Mucosa of descending colon (tissue), 3 donors: ENCODE measurements at regions not wholly inside any gene's neighbourhood (a gene's known extent, or its start where the extent isn't known, plus 50 kb on each side); places are given as distances from the start of the nearest gene placed in this dataset.
"Not testable (repeated sequence)": the region's sequence is repeated elsewhere in the genome, so short reads cannot be mapped to it uniquely, and the experiment has no call there.

ENCODE experiments used
- ATAC-seq: fragments of 200-7000 bp; cut with Tn5 transposase; one replicate; pipeline ENCODE4 v1.9.1; 2020; ENCODE audit warnings: mild to moderate bottlenecking, moderate library complexity
- DNase-seq, 3 donors: peaks; one replicate each; pipeline ENCODE4 v3.0.0-alpha.2; 2020
- H3K36me3 ChIP-seq: fragments of 200-600 bp; one replicate; pipeline ENCODE4 v1.8.0; 2021; ENCODE audit warnings: low read depth, mild to moderate bottlenecking
- H3K4me1 ChIP-seq: fragments of 200-600 bp; one replicate; pipeline ENCODE4 v1.8.0; 2021; ENCODE audit warnings: low read depth, mild to moderate bottlenecking
- H3K4me3 ChIP-seq: fragments of 200-600 bp; one replicate; pipeline ENCODE4 v1.8.0; 2021; ENCODE audit warnings: mild to moderate bottlenecking
- H3K9me3 ChIP-seq: fragments of 200-600 bp; one replicate; pipeline ENCODE4 v1.8.0; 2021; ENCODE audit warnings: mild to moderate bottlenecking
- intact Hi-C, 2 donors: fragments of 100-400 bp; cut with DNase I in 1 of 2; cut with micrococcal nuclease in 1 of 2; formaldehyde crosslinking; loops; one replicate each; pipeline versions ENCODE4 v1.11.0 to v1.11.1; 2022; cut with DNase I, micrococcal nuclease
- TF ChIP-seq, protein P1 (sequence below): fragments of 200-600 bp; IDR thresholded peaks from one replicate; pipeline ENCODE4 v1.8.0; 2022; ENCODE audit warnings: antibody characterized with exemption, mild to moderate bottlenecking
- donor health status: DM: no; HTN: no; CAD: no; lungs with moderate emphysema.
- donor health status: DM: no; HTN: no; CAD: no.
- donor health status: DM: no; HTN: yes; CAD: no.

DNA sequence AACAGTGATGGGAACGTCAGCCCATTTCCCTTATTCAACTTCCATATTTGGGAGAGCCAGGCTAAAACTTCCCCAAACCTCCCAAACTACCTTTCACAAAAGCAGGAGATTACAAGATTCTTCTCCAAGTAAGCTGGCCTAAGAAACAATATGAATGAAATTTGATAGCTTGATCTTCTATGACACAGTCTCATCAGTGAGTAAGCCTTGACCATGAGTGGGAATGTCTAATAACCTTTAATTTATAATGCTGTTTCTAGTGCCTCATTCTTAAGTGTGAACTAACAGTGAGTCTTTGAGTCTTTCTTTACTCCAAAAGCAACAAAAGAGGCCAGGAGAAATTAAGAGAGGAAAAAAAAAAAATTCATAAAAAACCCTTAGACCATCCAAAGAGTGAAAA lies 1379.9 kb downstream of the EFNA5 start:
- H3K36me3 ChIP-seq = no peaks in the 10 kb centered on the region
- H3K4me1 ChIP-seq = no peaks in the 10 kb centered on the region
- no peak overlapping the region for H3K4me3 ChIP-seq
- DNase-seq (no peak), ATAC-seq (no peak)
- no peaks in the 10 kb centered on the region for H3K9me3 ChIP-seq
- intact Hi-C loops = no loop called here
- TF ChIP-seq, protein P1, sequence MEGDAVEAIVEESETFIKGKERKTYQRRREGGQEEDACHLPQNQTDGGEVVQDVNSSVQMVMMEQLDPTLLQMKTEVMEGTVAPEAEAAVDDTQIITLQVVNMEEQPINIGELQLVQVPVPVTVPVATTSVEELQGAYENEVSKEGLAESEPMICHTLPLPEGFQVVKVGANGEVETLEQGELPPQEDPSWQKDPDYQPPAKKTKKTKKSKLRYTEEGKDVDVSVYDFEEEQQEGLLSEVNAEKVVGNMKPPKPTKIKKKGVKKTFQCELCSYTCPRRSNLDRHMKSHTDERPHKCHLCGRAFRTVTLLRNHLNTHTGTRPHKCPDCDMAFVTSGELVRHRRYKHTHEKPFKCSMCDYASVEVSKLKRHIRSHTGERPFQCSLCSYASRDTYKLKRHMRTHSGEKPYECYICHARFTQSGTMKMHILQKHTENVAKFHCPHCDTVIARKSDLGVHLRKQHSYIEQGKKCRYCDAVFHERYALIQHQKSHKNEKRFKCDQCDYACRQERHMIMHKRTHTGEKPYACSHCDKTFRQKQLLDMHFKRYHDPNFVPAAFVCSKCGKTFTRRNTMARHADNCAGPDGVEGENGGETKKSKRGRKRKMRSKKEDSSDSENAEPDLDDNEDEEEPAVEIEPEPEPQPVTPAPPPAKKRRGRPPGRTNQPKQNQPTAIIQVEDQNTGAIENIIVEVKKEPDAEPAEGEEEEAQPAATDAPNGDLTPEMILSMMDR = no peak

DNA sequence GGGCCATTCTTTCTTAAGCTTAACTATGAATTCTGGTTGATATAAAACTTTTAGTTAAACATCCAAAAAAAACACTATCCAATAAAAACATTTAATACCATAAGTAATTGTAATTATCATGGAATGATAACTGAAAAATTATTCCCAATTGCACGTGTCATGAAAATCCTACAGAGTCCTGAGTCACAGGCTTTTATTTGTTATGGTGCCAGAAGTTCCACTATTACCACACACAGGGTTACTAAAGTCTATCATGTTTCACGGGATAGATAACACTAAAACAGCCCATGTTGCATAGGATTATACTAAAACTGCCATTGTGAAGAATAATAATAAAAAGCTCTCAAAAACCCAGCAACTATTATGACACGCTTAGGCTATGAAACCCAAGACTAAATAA lies 1381.8 kb downstream of the EFNA5 start:
- intact Hi-C loops = no loop called here
- DNase-seq (no peak), ATAC-seq (no peak)
- TF ChIP-seq, protein P1 = no peak
- Histone ChIP-seq H3K4me3 (no peak overlapping the region), H3K9me3 (no peaks in the 10 kb centered on the region), H3K4me1 (no peaks in the 10 kb centered on the region), H3K36me3 (no peaks in the 10 kb centered on the region)

DNA sequence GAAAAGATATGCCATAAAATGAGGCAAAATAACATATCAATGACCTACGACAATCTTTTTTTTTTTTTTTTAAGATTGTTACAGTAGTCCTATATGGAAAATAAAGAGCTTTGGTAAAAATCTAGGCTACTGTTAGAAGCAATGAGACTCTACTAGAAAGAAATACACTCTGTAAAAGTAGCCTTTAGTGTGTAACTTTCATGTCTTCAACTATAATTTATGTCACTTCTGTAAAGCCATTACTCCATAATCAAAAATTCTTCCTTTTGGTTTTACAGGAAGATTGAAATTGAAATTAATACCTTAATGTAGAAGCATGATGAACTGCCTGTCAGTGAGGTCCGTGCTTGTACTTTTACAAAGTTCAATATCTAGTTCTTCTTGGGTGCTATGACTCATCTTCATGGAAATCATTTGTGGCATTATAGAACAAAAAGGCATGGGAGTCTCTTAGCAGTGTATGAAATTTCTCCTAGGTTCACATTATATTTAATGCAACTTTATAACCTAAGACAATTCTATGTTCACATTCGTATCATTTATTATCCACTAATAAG lies 1393.1 kb downstream of the EFNA5 start:
- TF ChIP-seq, protein P1 = no peak
- no peak overlapping the region for H3K4me3 ChIP-seq
- H3K4me1 ChIP-seq = no peaks in the 10 kb centered on the region
- DNase-seq (no peak), ATAC-seq (no peak)
- intact Hi-C loops = no loop called here
- H3K36me3 ChIP-seq = no peaks in the 10 kb centered on the region
- H3K9me3 ChIP-seq = peaks cover 6% of the 10 kb centered on the region

DNA sequence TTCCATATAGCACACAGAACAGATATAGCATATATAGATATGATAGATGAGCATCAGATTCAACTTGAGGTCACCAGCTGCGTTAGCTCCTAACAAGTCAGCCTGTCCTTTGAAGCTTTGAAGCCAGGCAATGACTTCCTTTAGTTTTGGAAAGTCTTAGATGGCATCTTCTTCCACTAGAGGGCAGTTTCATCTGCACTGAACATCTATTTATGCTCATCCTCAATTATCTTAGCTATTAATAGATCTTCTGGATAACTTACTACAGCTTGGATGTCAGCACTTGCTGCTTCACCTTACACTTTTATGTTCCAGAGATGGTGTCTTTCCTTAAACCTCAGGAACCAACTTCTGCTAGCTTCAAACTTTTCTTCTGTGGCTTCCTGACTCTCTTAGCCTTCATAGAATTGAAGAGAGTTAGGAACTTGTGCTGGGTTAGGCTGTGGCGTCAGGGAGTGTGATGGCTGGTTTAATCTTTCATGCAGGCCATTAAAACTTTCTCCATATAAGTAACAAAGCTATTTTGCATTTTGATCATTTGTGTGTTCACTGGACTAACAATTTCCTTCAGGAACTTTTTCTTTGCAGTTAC lies 1401.4 kb downstream of the EFNA5 start:
- Histone ChIP-seq H3K9me3 (peaks cover 6% of the 10 kb centered on the region), H3K36me3 (no peaks in the 10 kb centered on the region), H3K4me1 (no peaks in the 10 kb centered on the region), H3K4me3 (no peak overlapping the region)
- ATAC-seq (no peak), DNase-seq (no peak)
- intact Hi-C loops = no loop called here
- TF ChIP-seq, protein P1 = no peak

DNA sequence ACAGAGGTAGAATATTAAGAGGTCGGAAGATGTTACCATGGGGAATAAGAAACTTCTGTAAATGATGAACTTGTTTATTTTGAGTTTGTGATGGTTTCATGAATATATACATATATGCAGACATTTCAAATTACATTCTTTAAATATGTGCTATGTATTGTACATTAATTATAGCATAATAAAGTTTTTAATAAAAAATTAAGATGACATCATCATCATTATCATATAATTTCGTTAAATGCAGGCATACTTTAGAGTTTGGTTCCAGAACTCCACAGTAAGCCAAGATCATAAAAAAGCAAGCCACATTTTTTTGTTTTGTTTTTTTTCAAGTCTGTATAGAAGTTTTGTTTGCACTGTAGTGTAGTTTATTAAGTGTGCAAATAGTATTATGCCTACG lies 1403.5 kb downstream of the EFNA5 start:
- intact Hi-C loops = no loop called here
- ATAC-seq (no peak), DNase-seq (no peak)
- Histone ChIP-seq H3K36me3 (no peaks in the 10 kb centered on the region), H3K4me3 (no peak overlapping the region), H3K9me3 (no peaks in the 10 kb centered on the region), H3K4me1 (no peaks in the 10 kb centered on the region)
- TF ChIP-seq, protein P1 = no peak

DNA sequence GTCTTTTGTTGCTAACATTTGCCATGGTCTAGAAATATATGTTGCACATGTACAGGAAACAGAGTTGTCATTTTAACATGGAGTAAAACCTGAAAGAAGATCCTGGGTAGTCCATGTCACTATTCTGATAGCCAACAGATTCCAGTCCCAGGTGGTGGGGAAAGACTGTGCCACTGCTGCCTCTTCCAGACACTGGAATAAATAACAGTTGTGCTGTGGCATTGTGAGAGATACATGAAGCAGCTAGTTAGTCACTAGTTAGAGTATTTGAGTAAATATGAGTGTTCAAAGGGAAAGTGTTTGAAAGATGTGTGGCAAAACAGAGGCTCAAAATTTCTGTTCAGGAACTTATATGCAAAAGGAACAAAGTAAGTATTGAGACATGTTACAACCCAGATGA lies 1408.3 kb downstream of the EFNA5 start:
- Histone ChIP-seq H3K4me3 (no peak overlapping the region), H3K4me1 (no peaks in the 10 kb centered on the region), H3K9me3 (no peaks in the 10 kb centered on the region), H3K36me3 (no peaks in the 10 kb centered on the region)
- intact Hi-C loops = no loop called here
- ATAC-seq (no peak), DNase-seq (no peak)
- TF ChIP-seq, protein P1 = no peak

DNA sequence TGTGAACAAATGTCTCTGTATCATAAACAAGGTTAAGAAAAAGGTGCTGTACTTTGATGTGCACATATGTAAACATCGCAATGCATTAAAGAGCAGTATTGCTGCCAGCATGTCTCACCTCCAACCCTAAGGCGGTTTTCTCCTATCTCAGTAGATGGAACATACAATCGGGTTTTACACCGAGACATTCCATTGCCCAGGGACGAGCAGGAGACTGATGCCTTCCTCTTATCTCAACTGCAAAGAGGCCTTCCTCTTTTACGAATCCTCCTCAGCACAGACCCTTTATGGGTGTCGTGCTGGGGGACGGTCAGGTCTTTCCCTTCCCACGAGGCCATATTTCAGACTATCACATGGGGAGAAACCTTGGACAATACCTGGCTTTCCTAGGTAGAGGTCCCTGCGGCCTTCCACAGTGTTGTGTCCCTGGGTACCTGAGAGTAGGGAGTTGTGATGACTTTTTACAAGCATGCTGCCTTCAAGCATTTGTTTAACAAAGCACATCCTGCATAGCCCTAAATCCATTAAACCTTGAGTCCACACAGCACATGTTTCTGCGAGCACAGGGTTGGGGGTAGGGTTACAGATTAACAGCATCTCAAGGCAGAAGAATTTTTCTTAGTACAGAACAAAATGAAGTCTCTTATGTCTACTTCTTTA lies 1411.2 kb downstream of the EFNA5 start:
- DNase-seq, intact Hi-C loops, H3K4me3 ChIP-seq, H3K36me3 ChIP-seq, ATAC-seq, H3K9me3 ChIP-seq, H3K4me1 ChIP-seq: not testable (repeated sequence)
